ENCODE measurements at regions not wholly inside any gene's neighbourhood (a gene's known extent, or its start where the extent isn't known, plus 50 kb on each side); places are given as distances from the start of the nearest gene placed in this dataset.
"Not testable (repeated sequence)": the region's sequence is repeated elsewhere in the genome, so short reads cannot be mapped to it uniquely, and the experiment has no call there.

- Mint-ChIP-seq H3K27ac (ENCODE audit: unreplicated experiment) (no peak overlapping the region), H3K27me3 (ENCODE audit: unreplicated experiment) (no peaks in the 10 kb centered on the region), H3K36me3 (ENCODE audit: unreplicated experiment) (no peaks in the 10 kb centered on the region), H3K4me1 (ENCODE audit: low read depth, unreplicated experiment) (no peaks in the 10 kb centered on the region), H3K9me3 (ENCODE audit: unreplicated experiment) (peaks cover 2% of the 10 kb centered on the region), H3K4me3 (ENCODE audit: unreplicated experiment) (no peak overlapping the region)
- no peak for TF ChIP-seq CTCF (IDR thresholded peaks at IDR 0.05; ENCODE audit: partially characterized antibody, unreplicated experiment)
- DNase-seq: no peak
Observed at GRCh38 chr2:102871707-102872106, 109.9 kb downstream of the TMEM182 start.

- Mint-ChIP-seq H3K27me3 (ENCODE audit: unreplicated experiment) (peaks cover 3% of the 10 kb centered on the region), H3K27ac (ENCODE audit: unreplicated experiment) (no peak overlapping the region), H3K36me3 (ENCODE audit: unreplicated experiment) (peaks cover 5% of the 10 kb centered on the region), H3K4me1 (ENCODE audit: low read depth, unreplicated experiment) (no peaks in the 10 kb centered on the region), H3K4me3 (ENCODE audit: unreplicated experiment) (no peak overlapping the region), H3K9me3 (ENCODE audit: unreplicated experiment) (peaks cover 3% of the 10 kb centered on the region)
- TF ChIP-seq CTCF (IDR thresholded peaks at IDR 0.05; ENCODE audit: partially characterized antibody, unreplicated experiment): no peak
- DNase-seq: no peak
Observed at GRCh38 chr2:102872388-102872787, 110.6 kb downstream of the TMEM182 start.

GRCh38 chr2:102879513-102879912, 117.7 kb downstream of the TMEM182 start:
- not testable (repeated sequence) for H3K27me3 Mint-ChIP-seq (ENCODE audit: unreplicated experiment); H3K27ac Mint-ChIP-seq (ENCODE audit: unreplicated experiment)

GRCh38 chr2:102880731-102881130, 118.9 kb downstream of the TMEM182 start:
- Mint-ChIP-seq H3K36me3 (ENCODE audit: unreplicated experiment) (peaks cover 11% of the 10 kb centered on the region), H3K27ac (ENCODE audit: unreplicated experiment) (no peak overlapping the region), H3K9me3 (ENCODE audit: unreplicated experiment) (peaks cover 2% of the 10 kb centered on the region), H3K4me3 (ENCODE audit: unreplicated experiment) (no peak overlapping the region), H3K4me1 (ENCODE audit: low read depth, unreplicated experiment) (no peaks in the 10 kb centered on the region), H3K27me3 (ENCODE audit: unreplicated experiment) (peaks cover 4% of the 10 kb centered on the region)
- TF ChIP-seq CTCF (IDR thresholded peaks at IDR 0.05; ENCODE audit: partially characterized antibody, unreplicated experiment): no peak
- DNase-seq: no peak

More at GRCh38 chr2:102879513-102879912, 117.7 kb downstream of the TMEM182 start:
- not testable (repeated sequence) for H3K4me3 Mint-ChIP-seq (ENCODE audit: unreplicated experiment); H3K9me3 Mint-ChIP-seq (ENCODE audit: unreplicated experiment); DNase-seq; H3K4me1 Mint-ChIP-seq (ENCODE audit: low read depth, unreplicated experiment)
- peaks cover 11% of the 10 kb centered on the region for H3K36me3 Mint-ChIP-seq (ENCODE audit: unreplicated experiment)

GRCh38 chr2:102886216-102886893, 124.5 kb downstream of the TMEM182 start:
- H3K27me3 Mint-ChIP-seq (ENCODE audit: unreplicated experiment): no peaks in the 10 kb centered on the region
- no peaks in the 10 kb centered on the region for H3K36me3 Mint-ChIP-seq (ENCODE audit: unreplicated experiment)
- no peak overlapping the region for H3K4me3 Mint-ChIP-seq (ENCODE audit: unreplicated experiment)
- no peak for TF ChIP-seq CTCF (IDR thresholded peaks at IDR 0.05; ENCODE audit: partially characterized antibody, unreplicated experiment)
- no peak overlapping the region for H3K27ac Mint-ChIP-seq (ENCODE audit: unreplicated experiment)
- H3K9me3 Mint-ChIP-seq (ENCODE audit: unreplicated experiment): no peaks in the 10 kb centered on the region
- H3K4me1 Mint-ChIP-seq (ENCODE audit: low read depth, unreplicated experiment): no peaks in the 10 kb centered on the region
- no peak for DNase-seq
